Activated naive CD4-positive, alpha-beta T cell treated with anti-CD3 and anti-CD28 coated beads, Interleukin-2, amount 50 U/mL, for 24 hours (primary cell): ENCODE measurements at regions not wholly inside any gene's neighbourhood (a gene's known extent, or its start where the extent isn't known, plus 50 kb on each side); places are given as distances from the start of the nearest gene placed in this dataset.
"Not testable (repeated sequence)": the region's sequence is repeated elsewhere in the genome, so short reads cannot be mapped to it uniquely, and the experiment has no call there.

Experiments
- H3K27ac Mint-ChIP-seq: one replicate; pipeline ENCODE4 v1.8.0; 2021; ENCODE audit warnings: mild to moderate bottlenecking, mixed read lengths
- H3K27me3 Mint-ChIP-seq: one replicate; pipeline ENCODE4 v1.8.0; 2021; ENCODE audit warnings: mixed read lengths
- H3K36me3 Mint-ChIP-seq: one replicate; pipeline ENCODE4 v1.8.0; 2021; ENCODE audit warnings: mixed read lengths
- H3K4me1 Mint-ChIP-seq: one replicate; pipeline ENCODE4 v1.8.0; 2021; ENCODE audit warnings: mixed read lengths
- H3K4me3 Mint-ChIP-seq: one replicate; pipeline ENCODE4 v1.8.0; 2021; ENCODE audit warnings: mild to moderate bottlenecking, mixed read lengths
- H3K9me3 Mint-ChIP-seq: one replicate; pipeline ENCODE4 v1.8.0; 2021; ENCODE audit warnings: mixed read lengths

GRCh38 chr13:43946281-43946680, 66.6 kb downstream of the LACC1 start:
- Mint-ChIP-seq H3K27ac (no peak overlapping the region), H3K36me3 (no peaks in the 10 kb centered on the region), H3K27me3 (peaks cover 10% of the 10 kb centered on the region), H3K4me1 (no peaks in the 10 kb centered on the region), H3K9me3 (peaks cover 9% of the 10 kb centered on the region), H3K4me3 (no peak overlapping the region)

GRCh38 chr13:43947897-43948458, 68.3 kb downstream of the LACC1 start:
- H3K9me3 Mint-ChIP-seq, result peaks cover 9% of the 10 kb centered on the region
- peaks cover 10% of the 10 kb centered on the region for H3K27me3 Mint-ChIP-seq
- no peaks in the 10 kb centered on the region for H3K36me3 Mint-ChIP-seq
- H3K27ac Mint-ChIP-seq, result no peak overlapping the region
- no peaks in the 10 kb centered on the region for H3K4me1 Mint-ChIP-seq
- H3K4me3 Mint-ChIP-seq, result no peak overlapping the region

- H3K27me3 Mint-ChIP-seq, result peaks cover 29% of the 10 kb centered on the region
- H3K9me3 Mint-ChIP-seq, result peaks cover 4% of the 10 kb centered on the region
- no peaks in the 10 kb centered on the region for H3K36me3 Mint-ChIP-seq
- H3K27ac Mint-ChIP-seq, result no peak overlapping the region
- H3K4me1 Mint-ChIP-seq, result no peaks in the 10 kb centered on the region
- H3K4me3 Mint-ChIP-seq, result no peak overlapping the region
These were observed 73.7 kb downstream of the LACC1 start for GRCh38 chr13:43953370-43953769.

- not testable (repeated sequence) for H3K4me1 Mint-ChIP-seq, H3K27ac Mint-ChIP-seq, H3K36me3 Mint-ChIP-seq, H3K4me3 Mint-ChIP-seq, H3K9me3 Mint-ChIP-seq
- peaks cover 29% of the 10 kb centered on the region for H3K27me3 Mint-ChIP-seq
These were observed 77.3 kb downstream of the LACC1 start for GRCh38 chr13:43956975-43957374.

GRCh38 chr13:43959291-43959690, 79.6 kb downstream of the LACC1 start:
- Mint-ChIP-seq H3K9me3 (no peaks in the 10 kb centered on the region), H3K4me1 (no peaks in the 10 kb centered on the region), H3K27me3 (peaks cover 22% of the 10 kb centered on the region), H3K36me3 (no peaks in the 10 kb centered on the region), H3K27ac (no peak overlapping the region), H3K4me3 (no peak overlapping the region)

- peaks cover 10% of the 10 kb centered on the region for H3K27me3 Mint-ChIP-seq
- H3K9me3 Mint-ChIP-seq, result no peaks in the 10 kb centered on the region
- no peak overlapping the region for H3K27ac Mint-ChIP-seq
- no peaks in the 10 kb centered on the region for H3K4me1 Mint-ChIP-seq
- no peak overlapping the region for H3K4me3 Mint-ChIP-seq
- H3K36me3 Mint-ChIP-seq, result no peaks in the 10 kb centered on the region
These were observed 82.2 kb downstream of the LACC1 start for GRCh38 chr13:43961909-43962308.

GRCh38 chr13:43963726-43964125, 84.0 kb downstream of the LACC1 start:
- no peaks in the 10 kb centered on the region for H3K36me3 Mint-ChIP-seq
- H3K27ac Mint-ChIP-seq, result no peak overlapping the region
- H3K9me3 Mint-ChIP-seq, result no peaks in the 10 kb centered on the region
- no peak overlapping the region for H3K4me3 Mint-ChIP-seq
- no peaks in the 10 kb centered on the region for H3K4me1 Mint-ChIP-seq
- peaks cover 2% of the 10 kb centered on the region for H3K27me3 Mint-ChIP-seq

GRCh38 chr13:43964698-43965458, 85.2 kb downstream of the LACC1 start:
- H3K27me3 Mint-ChIP-seq, result peaks cover 2% of the 10 kb centered on the region
- no peak overlapping the region for H3K4me3 Mint-ChIP-seq
- no peaks in the 10 kb centered on the region for H3K9me3 Mint-ChIP-seq
- H3K4me1 Mint-ChIP-seq, result no peaks in the 10 kb centered on the region
- no peak overlapping the region for H3K27ac Mint-ChIP-seq
- H3K36me3 Mint-ChIP-seq, result no peaks in the 10 kb centered on the region

- Mint-ChIP-seq H3K9me3 (no peaks in the 10 kb centered on the region), H3K4me1 (no peaks in the 10 kb centered on the region), H3K27me3 (peaks cover 2% of the 10 kb centered on the region), H3K36me3 (no peaks in the 10 kb centered on the region), H3K27ac (no peak overlapping the region), H3K4me3 (no peak overlapping the region)
These were observed 85.7 kb downstream of the LACC1 start for GRCh38 chr13:43965459-43965845.

GRCh38 chr13:43968251-43968942, 88.7 kb downstream of the LACC1 start:
- H3K36me3 Mint-ChIP-seq, H3K4me3 Mint-ChIP-seq, H3K27me3 Mint-ChIP-seq, H3K27ac Mint-ChIP-seq, H3K4me1 Mint-ChIP-seq, H3K9me3 Mint-ChIP-seq: not testable (repeated sequence)

- not testable (repeated sequence) for H3K9me3 Mint-ChIP-seq, H3K4me1 Mint-ChIP-seq, H3K36me3 Mint-ChIP-seq, H3K27me3 Mint-ChIP-seq, H3K4me3 Mint-ChIP-seq, H3K27ac Mint-ChIP-seq
These were observed 89.4 kb downstream of the LACC1 start for GRCh38 chr13:43968943-43969690.

- not testable (repeated sequence) for H3K27ac Mint-ChIP-seq, H3K4me1 Mint-ChIP-seq, H3K9me3 Mint-ChIP-seq, H3K36me3 Mint-ChIP-seq, H3K4me3 Mint-ChIP-seq, H3K27me3 Mint-ChIP-seq
These were observed 90.2 kb downstream of the LACC1 start for GRCh38 chr13:43969919-43970318.

GRCh38 chr13:43970520-43971242, 91.0 kb downstream of the LACC1 start:
- not testable (repeated sequence) for H3K36me3 Mint-ChIP-seq, H3K27me3 Mint-ChIP-seq, H3K9me3 Mint-ChIP-seq

GRCh38 chr13:43971324-43971723, 91.6 kb downstream of the LACC1 start:
- H3K4me1 Mint-ChIP-seq, H3K36me3 Mint-ChIP-seq, H3K4me3 Mint-ChIP-seq, H3K9me3 Mint-ChIP-seq, H3K27me3 Mint-ChIP-seq, H3K27ac Mint-ChIP-seq: not testable (repeated sequence)

More at GRCh38 chr13:43970520-43971242, 91.0 kb downstream of the LACC1 start:
- H3K4me3 Mint-ChIP-seq, H3K27ac Mint-ChIP-seq, H3K4me1 Mint-ChIP-seq: not testable (repeated sequence)

GRCh38 chr13:43977911-43978310, 98.2 kb downstream of the LACC1 start:
- Mint-ChIP-seq H3K9me3 (peaks cover 6% of the 10 kb centered on the region), H3K4me3 (no peak overlapping the region)

More at GRCh38 chr13:43977911-43978310, 98.2 kb downstream of the LACC1 start:
- no peaks in the 10 kb centered on the region for H3K4me1 Mint-ChIP-seq
- H3K36me3 Mint-ChIP-seq, result peaks cover 3% of the 10 kb centered on the region
- H3K27ac Mint-ChIP-seq, result peak overlapping the region; percentile 43
- peaks cover 19% of the 10 kb centered on the region for H3K27me3 Mint-ChIP-seq
